GM19324 (cell line): ENCODE measurements at regions not wholly inside any gene's neighbourhood (a gene's known extent, or its start where the extent isn't known, plus 50 kb on each side); places are given as distances from the start of the nearest gene placed in this dataset.

Experiments
- ATAC-seq: cut with Tn5 transposase; IDR thresholded peaks from one replicate; pipeline ENCODE4 v1.9.1; 2021; ENCODE audit warnings: mild to moderate bottlenecking, moderate library complexity; ENCODE audit not compliant: unreplicated experiment, low FRiP score

GRCh38 chr2:180664507-180664906 lies 315.9 kb upstream of the UBE2E3 start:
- ATAC-seq, result no peak

- peak; percentile 48 for ATAC-seq
Measured at GRCh38 chr2:180662941-180663471, 317.4 kb upstream of the UBE2E3 start.

- no peak for ATAC-seq
Measured at GRCh38 chr2:180662521-180662920, 317.9 kb upstream of the UBE2E3 start.

GRCh38 chr2:180661686-180662030 lies 318.7 kb upstream of the UBE2E3 start:
- no peak for ATAC-seq

GRCh38 chr2:180660881-180661685 lies 319.3 kb upstream of the UBE2E3 start:
- no peak for ATAC-seq

- no peak for ATAC-seq
Measured at GRCh38 chr2:180660207-180660606, 320.2 kb upstream of the UBE2E3 start.

GRCh38 chr2:180657054-180657453 lies 323.4 kb upstream of the UBE2E3 start:
- ATAC-seq, result no peak

- no peak for ATAC-seq
Measured at GRCh38 chr2:180656455-180656847, 324.0 kb upstream of the UBE2E3 start.

- no peak for ATAC-seq
Measured at GRCh38 chr2:180655842-180656454, 324.5 kb upstream of the UBE2E3 start.

- ATAC-seq, result no peak
Measured at GRCh38 chr2:180655393-180655792, 325.0 kb upstream of the UBE2E3 start.

GRCh38 chr2:180653481-180653880 lies 326.9 kb upstream of the UBE2E3 start:
- ATAC-seq, result no peak

- no peak for ATAC-seq
Measured at GRCh38 chr2:180652794-180653193, 327.6 kb upstream of the UBE2E3 start.

GRCh38 chr2:180651596-180651995 lies 328.8 kb upstream of the UBE2E3 start:
- ATAC-seq, result no peak

GRCh38 chr2:180647621-180648020 lies 332.8 kb upstream of the UBE2E3 start:
- ATAC-seq, result no peak

- no peak for ATAC-seq
Measured at GRCh38 chr2:180647221-180647620, 333.2 kb upstream of the UBE2E3 start.

GRCh38 chr2:180646756-180647155 lies 333.6 kb upstream of the UBE2E3 start:
- no peak for ATAC-seq

- ATAC-seq, result no peak
Measured at GRCh38 chr2:180644709-180645108, 335.7 kb upstream of the UBE2E3 start.

- ATAC-seq, result no peak
Measured at GRCh38 chr2:180630756-180631155, 349.6 kb upstream of the UBE2E3 start.

- ATAC-seq, result no peak
Measured at GRCh38 chr2:180625006-180625844, 355.2 kb upstream of the UBE2E3 start.

GRCh38 chr2:180621941-180622918 lies 358.2 kb upstream of the UBE2E3 start:
- no peak for ATAC-seq
